Left lung (tissue), 4 donors: ENCODE measurements at regions not wholly inside any gene's neighbourhood (a gene's known extent, or its start where the extent isn't known, plus 50 kb on each side); places are given as distances from the start of the nearest gene placed in this dataset.

Experiments
- ATAC-seq: fragments of 200-7000 bp; cut with Tn5 transposase; one replicate; pipeline ENCODE4 v1.9.1; 2020; ENCODE audit warnings: moderate library complexity
- DNase-seq, 4 donors: peaks; one replicate each; pipeline ENCODE4 v3.0.0-alpha.2; 2013 to 2020
- H3K27ac ChIP-seq, 2 donors: fragments of 200-600 bp; sonication (generic) in 1 of 2; one replicate each; pipeline versions ENCODE4 v1.5.0 to v1.8.0; 2020 to 2021
- H3K27me3 ChIP-seq, 2 donors: fragments of 200-600 bp; sonication (generic) in 1 of 2; one replicate each; pipeline versions ENCODE4 v1.5.0 to v1.8.0; 2020 to 2021
- H3K36me3 ChIP-seq, 2 donors: fragments of 200-600 bp; sonication (generic) in 1 of 2; one replicate each; pipeline versions ENCODE4 v1.5.0 to v1.8.0; 2020 to 2021
- H3K4me1 ChIP-seq, 2 donors: fragments of 200-600 bp; one replicate each; pipeline ENCODE4 v1.8.0; 2021
- H3K4me3 ChIP-seq, 2 donors: fragments of 200-600 bp; sonication (generic) in 1 of 2; one replicate each; pipeline versions ENCODE4 v1.5.0 to v1.8.0; 2020 to 2021; ENCODE audit warnings: mild to moderate bottlenecking in 1 of 2
- H3K9me3 ChIP-seq, 2 donors: fragments of 200-600 bp; sonication (generic) in 1 of 2; one replicate each; pipeline versions ENCODE4 v1.5.0 to v1.8.0; 2020 to 2021
- CTCF ChIP-seq, 2 donors: fragments of 200-600 bp; sonication (generic) in 1 of 2; IDR thresholded peaks; one replicate each; pipeline versions ENCODE4 v1.5.0 to v1.8.0; 2021; ENCODE audit warnings: antibody characterized with exemption in 2 of 2
- intact Hi-C, 2 donors: fragments of 100-400 bp; cut with DNase I; formaldehyde crosslinking; loops; one replicate each; pipeline versions ENCODE4 v1.11.2 to v1.14.2; 2022
- donor health status: DM: no; HTN: yes; CAD: no.
- donor health status: DM: no; HTN: no; CAD: no.

DNA sequence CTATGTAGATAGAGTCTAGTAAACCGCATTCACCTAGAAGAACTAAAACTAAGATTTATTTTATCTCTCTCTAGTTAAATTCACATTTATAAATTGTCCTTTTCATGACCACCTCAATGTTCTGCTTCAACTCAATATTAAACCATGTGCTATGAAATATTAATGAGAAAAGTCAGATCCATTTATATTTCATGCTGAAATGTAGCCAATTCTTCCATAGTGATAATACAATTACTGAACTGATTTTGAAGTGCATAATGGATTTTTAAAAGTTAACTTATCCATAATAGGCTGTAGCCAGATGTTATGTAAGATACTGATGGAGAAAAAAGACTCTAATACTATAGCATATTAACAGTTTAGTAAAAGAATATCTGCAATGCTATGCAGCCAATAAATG is 479.7 kb upstream of the PCDH15 start:
- Histone ChIP-seq H3K4me1 (no peaks in the 10 kb centered on the region), H3K27ac (no peak overlapping the region), H3K27me3 (no peaks in the 10 kb centered on the region), H3K36me3 (no peaks in the 10 kb centered on the region), H3K4me3 (no peak overlapping the region), H3K9me3 (no peaks in the 10 kb centered on the region)
- no peak for ATAC-seq
- intact Hi-C loops = no loop called here
- no peak for DNase-seq
- no peak for TF ChIP-seq CTCF (IDR thresholded peaks at IDR 0.05)

- no peak for TF ChIP-seq CTCF (IDR thresholded peaks at IDR 0.05)
- intact Hi-C loops = no loop called here
- Histone ChIP-seq H3K27ac (no peak overlapping the region), H3K36me3 (no peaks in the 10 kb centered on the region), H3K27me3 (no peaks in the 10 kb centered on the region), H3K4me3 (no peak overlapping the region), H3K4me1 (no peaks in the 10 kb centered on the region), H3K9me3 (no peaks in the 10 kb centered on the region)
- ATAC-seq (no peak), DNase-seq (no peak)
These were observed 476.5 kb upstream of the PCDH15 start for GRCh38 chr10:55277549-55277948.

GRCh38 chr10:55274367-55274766 is 473.3 kb upstream of the PCDH15 start:
- H3K9me3 ChIP-seq = no peaks in the 10 kb centered on the region
- ATAC-seq (no peak), DNase-seq (no peak)
- no peaks in the 10 kb centered on the region for H3K36me3 ChIP-seq
- no peaks in the 10 kb centered on the region for H3K27me3 ChIP-seq
- no peak for TF ChIP-seq CTCF (IDR thresholded peaks at IDR 0.05)
- no peak overlapping the region for H3K4me3 ChIP-seq
- H3K27ac ChIP-seq = no peak overlapping the region
- intact Hi-C loops = no loop called here
- no peaks in the 10 kb centered on the region for H3K4me1 ChIP-seq

- no peaks in the 10 kb centered on the region for H3K36me3 ChIP-seq
- no peak for ATAC-seq
- no peaks in the 10 kb centered on the region for H3K4me1 ChIP-seq
- no peak overlapping the region for H3K27ac ChIP-seq
- H3K27me3 ChIP-seq = no peaks in the 10 kb centered on the region
- DNase-seq = no peak
- TF ChIP-seq CTCF (IDR thresholded peaks at IDR 0.05) = no peak
- H3K9me3 ChIP-seq = no peaks in the 10 kb centered on the region
- intact Hi-C loops = no loop called here
- no peak overlapping the region for H3K4me3 ChIP-seq
These were observed 472.9 kb upstream of the PCDH15 start for GRCh38 chr10:55273946-55274345.

- no peak for TF ChIP-seq CTCF (IDR thresholded peaks at IDR 0.05)
- DNase-seq (no peak), ATAC-seq (no peak)
- no peak overlapping the region for H3K4me3 ChIP-seq
- H3K4me1 ChIP-seq = no peaks in the 10 kb centered on the region
- intact Hi-C loops = no loop called here
- no peaks in the 10 kb centered on the region for H3K9me3 ChIP-seq
- H3K27ac ChIP-seq = no peak overlapping the region
- H3K36me3 ChIP-seq = no peaks in the 10 kb centered on the region
- no peaks in the 10 kb centered on the region for H3K27me3 ChIP-seq
These were observed 471.9 kb upstream of the PCDH15 start for GRCh38 chr10:55272886-55273285.
